ENCODE measurements at regions not wholly inside any gene's neighbourhood (a gene's known extent, or its start where the extent isn't known, plus 50 kb on each side); places are given as distances from the start of the nearest gene placed in this dataset.
"Not testable (repeated sequence)": the region's sequence is repeated elsewhere in the genome, so short reads cannot be mapped to it uniquely, and the experiment has no call there.

DNA sequence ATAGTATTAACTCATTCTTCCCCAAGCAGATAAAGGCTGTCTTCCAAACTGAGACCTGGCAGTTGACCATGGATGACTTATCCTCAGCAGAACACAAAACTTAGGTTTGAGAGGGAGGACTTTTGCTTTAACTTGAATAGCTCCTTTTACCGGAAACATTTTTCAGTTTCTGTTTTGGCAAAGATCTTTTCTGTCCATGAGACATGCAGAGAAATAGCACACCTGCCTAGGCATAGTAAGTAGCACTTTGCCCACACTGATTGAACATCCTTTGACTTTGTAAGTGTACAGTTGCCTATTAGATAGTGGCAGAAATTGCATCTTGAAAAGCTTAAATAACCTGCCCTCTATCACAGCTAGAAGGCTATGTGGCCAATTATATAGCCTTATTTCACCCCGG lies 1962.5 kb downstream of the MRPL39 start:
- no peak for DNase-seq

- no peak for DNase-seq
Observed at GRCh38 chr21:23639721-23640120, 1967.6 kb downstream of the MRPL39 start.

GRCh38 chr21:23638131-23638695 lies 1969.1 kb downstream of the MRPL39 start:
- DNase-seq = no peak

DNA sequence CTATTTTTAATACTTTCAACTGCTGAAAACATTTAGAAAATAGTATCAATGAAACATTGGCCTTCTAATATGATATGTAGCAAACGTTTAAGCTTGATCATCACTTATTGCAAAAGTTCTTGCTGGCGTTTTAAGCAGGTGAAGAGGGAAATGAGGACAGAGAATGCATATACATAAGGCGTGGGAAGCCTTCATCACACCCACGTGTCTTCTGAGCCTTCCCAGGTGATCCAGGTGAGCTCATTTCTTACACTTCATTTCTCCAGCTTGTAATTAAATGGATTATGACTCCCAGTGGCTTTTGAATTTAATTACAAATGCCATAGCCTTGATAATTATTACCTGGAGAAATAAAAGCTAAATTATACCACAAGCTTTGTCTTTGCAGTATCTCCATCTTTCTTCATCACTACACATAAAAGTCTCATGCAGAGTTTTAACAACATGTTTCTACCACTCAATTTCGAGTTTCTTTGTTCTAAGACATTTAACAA lies 1973.8 kb downstream of the MRPL39 start:
- DNase-seq = no peak

DNA sequence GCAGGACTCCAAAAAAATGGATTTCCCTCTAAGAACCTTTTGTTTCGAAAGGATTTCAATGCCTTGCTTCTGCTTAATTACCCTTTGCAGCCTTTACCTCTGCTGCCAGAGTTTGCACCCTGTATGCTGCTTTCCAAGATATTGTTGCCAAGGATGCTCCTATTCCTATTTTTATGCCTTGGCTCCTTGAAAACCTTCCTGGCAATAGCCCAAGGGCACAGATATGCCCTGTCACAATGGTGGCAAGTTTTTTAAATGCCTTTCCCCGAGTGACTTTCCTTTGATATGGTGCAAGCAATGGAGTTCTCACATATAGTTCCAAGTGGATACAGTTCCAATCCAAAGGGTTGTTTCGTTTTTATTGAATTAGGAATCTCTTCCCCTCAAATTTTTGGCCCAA lies 1983.0 kb downstream of the MRPL39 start:
- DNase-seq = no peak

GRCh38 chr21:23613014-23613413 lies 1994.3 kb downstream of the MRPL39 start:
- no peak for DNase-seq

GRCh38 chr21:23612210-23612609 lies 1995.1 kb downstream of the MRPL39 start:
- DNase-seq = no peak

DNA sequence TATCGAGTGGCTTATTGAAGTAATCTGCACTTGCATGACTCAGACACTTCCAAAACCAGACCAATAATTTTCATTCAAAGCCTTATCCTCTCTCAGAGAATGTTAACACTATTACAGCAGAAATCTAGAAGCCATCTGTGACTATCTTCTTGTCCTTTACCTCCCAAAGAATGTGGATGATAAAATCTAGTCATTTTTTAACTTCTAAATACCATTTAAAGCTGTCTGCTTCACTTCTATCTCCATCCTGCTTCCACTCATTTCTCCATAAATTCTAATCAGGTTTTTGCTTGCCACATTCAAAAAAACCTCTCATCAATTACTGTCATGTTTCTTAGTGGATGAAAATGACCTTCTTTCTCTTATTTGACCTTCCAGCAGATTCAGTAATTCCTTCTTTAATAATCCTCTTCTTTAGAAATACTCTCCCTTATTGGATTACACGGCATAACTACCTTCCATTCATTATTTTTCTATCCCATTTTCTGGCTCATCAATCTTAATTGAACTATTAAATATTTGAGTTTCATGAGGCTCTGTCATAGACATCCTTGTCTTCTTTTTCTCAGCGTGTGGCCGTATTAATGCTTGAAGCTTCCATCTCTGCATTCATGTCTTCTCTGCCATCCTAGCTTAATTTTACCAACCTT lies 1999.4 kb downstream of the MRPL39 start:
- no peak for DNase-seq

- no peak for DNase-seq
Observed at GRCh38 chr21:23601549-23601948, 2005.7 kb downstream of the MRPL39 start.

- no peak for DNase-seq
Observed at GRCh38 chr21:23593582-23593981, 2013.7 kb downstream of the MRPL39 start.

GRCh38 chr21:23585419-23585818 lies 2021.9 kb downstream of the MRPL39 start:
- no peak for DNase-seq

DNA sequence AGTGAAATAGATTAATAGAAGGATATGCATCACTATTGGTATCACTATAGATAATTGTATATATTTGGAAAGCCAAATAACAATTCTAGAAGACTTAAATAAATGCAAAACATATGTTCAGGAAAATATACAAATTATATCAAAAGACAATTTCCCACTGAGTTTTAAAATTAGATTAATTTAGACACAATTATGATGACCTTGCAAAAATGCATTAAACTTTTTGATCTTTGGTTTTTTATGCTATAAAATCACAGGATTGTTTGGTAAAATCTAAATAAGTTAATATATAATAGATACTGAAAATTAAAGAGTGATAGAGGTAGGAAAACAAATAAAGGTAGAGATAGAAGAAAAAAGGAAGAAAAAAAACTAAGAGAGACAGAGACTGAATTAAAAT lies 2027.7 kb downstream of the MRPL39 start:
- DNase-seq = no peak

- DNase-seq = no peak
Observed at GRCh38 chr21:23578027-23578426, 2029.3 kb downstream of the MRPL39 start.

DNA sequence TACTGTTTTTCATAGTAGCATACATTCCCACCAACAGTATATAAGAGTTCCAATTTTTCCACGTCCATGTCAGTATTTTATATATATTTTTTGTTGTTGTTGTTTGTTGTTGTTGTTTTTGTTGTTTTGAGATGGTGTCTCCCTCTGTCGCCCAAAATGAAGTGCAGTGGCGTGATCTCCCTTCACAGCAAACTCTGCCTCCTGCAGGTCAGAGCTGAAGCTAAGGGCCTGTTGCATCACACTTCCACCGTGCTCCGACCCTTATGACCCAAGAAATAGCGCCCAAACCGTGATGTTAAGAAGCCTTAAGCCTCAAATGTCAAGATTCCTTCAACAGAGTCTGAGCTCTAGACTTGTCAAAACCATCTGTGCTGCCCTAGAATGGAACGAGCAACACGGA lies 2032.3 kb downstream of the MRPL39 start:
- DNase-seq = no peak

DNA sequence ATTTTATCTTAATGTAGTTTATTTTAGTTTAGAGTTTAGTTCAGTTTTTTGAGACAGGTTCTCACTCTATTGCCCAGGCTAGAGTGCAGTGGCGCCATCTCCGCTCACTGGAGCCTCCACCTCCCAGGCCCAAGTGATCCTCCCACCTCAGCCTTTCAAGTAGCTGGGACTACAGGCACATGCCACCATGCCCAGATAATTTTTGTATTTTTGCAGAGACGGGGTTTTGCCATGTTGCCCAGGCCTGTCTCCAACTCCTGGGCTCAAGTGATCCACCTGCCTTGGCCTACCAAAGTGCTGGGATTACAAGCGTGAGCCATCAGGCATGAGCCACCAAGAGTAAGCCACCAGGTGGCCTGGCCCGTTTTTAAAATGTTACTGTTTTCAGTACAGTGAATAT lies 2058.4 kb downstream of the MRPL39 start:
- DNase-seq = not testable (repeated sequence)

DNA sequence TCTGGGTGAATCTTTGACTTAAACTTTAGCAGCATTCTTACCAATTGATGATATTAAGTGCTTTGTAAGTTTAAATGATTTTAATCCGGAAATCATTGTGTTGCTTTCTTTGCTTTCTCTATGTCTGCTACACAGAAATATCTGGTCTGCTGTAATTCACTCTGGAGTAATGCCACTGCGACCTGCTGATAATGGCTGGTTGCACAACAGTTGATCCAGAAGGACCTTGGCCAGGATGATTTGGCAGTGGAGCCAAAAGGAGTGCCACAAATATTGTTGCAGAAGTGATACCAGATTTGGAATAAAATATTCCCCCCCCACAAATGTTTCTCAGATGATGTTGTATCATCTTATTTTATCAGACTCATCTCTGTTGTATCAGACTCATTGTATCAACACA lies 2063.9 kb downstream of the MRPL39 start:
- no peak for DNase-seq

- DNase-seq = no peak
Observed at GRCh38 chr21:23542097-23542496, 2065.2 kb downstream of the MRPL39 start.

GRCh38 chr21:23541571-23541970 lies 2065.7 kb downstream of the MRPL39 start:
- no peak for DNase-seq

GRCh38 chr21:23534850-23535249 lies 2072.4 kb downstream of the MRPL39 start:
- DNase-seq = no peak

GRCh38 chr21:23531444-23531843 lies 2075.8 kb downstream of the MRPL39 start:
- DNase-seq = no peak

DNA sequence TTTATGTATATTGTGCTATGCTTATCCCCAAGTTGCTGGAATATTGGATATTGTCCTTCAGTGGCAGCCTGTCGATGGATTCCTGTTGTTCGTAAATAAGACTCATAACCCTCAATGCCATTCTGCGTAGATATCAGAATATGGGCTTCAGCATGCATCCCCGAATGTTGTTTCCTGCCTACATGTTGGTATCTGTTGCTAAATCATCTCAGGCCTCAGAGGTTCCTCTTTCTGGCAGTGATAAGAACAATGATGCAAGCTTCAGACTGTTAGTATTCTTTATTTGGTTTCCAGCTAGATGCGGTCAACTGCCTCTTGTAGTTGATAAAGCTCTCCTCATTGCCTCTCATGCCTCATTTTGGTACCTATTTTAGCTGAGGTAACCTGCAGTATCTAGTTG lies 2082.6 kb downstream of the MRPL39 start:
- DNase-seq = no peak

GRCh38 chr21:23522751-23523150 lies 2084.5 kb downstream of the MRPL39 start:
- no peak for DNase-seq

- no peak for DNase-seq
Observed at GRCh38 chr21:23507501-23507900, 2099.8 kb downstream of the MRPL39 start.

- no peak for DNase-seq
Observed at GRCh38 chr21:23496729-23497128, 2110.6 kb downstream of the MRPL39 start.

- DNase-seq = no peak
Observed at GRCh38 chr21:23488245-23488644, 2119.0 kb downstream of the MRPL39 start.

Measured in activated CD8-positive, alpha-beta memory T cell treated with anti-CD3 and anti-CD28 coated beads, Interleukin-2, amount 50 U/mL, for 48 hours (primary cell).